Uterus (tissue), 3 donors: ENCODE measurements at regions not wholly inside any gene's neighbourhood (a gene's known extent, or its start where the extent isn't known, plus 50 kb on each side); places are given as distances from the start of the nearest gene placed in this dataset.

Experiments
- DNase-seq, 2 donors: peaks; one replicate each; pipeline ENCODE4 v3.0.0-alpha.2; 2019 to 2020
- H3K27ac ChIP-seq, 2 donors: fragments of 200-600 bp; sonication (generic); 1 replicate in 1 of 2; 2 replicates in 1 of 2; pipeline ENCODE4 v1.5.1; 2016 to 2018
- H3K27me3 ChIP-seq, 2 donors: fragments of 200-600 bp; sonication (generic); one replicate each; pipeline ENCODE4 v1.5.1; 2018 to 2019; ENCODE audit warnings: control low read depth in 1 of 2
- H3K36me3 ChIP-seq, 2 donors: fragments of 200-600 bp; sonication (generic); one replicate each; pipeline ENCODE4 v1.5.1; 2019; ENCODE audit warnings: control low read depth in 1 of 2
- H3K4me1 ChIP-seq, 2 donors: fragments of 200-600 bp; sonication (generic); one replicate each; pipeline ENCODE4 v1.5.1; 2018 to 2019; ENCODE audit warnings: control low read depth in 1 of 2
- H3K4me3 ChIP-seq, 2 donors: fragments of 200-600 bp; sonication (generic); 1 replicate in 1 of 2; 2 replicates in 1 of 2; pipeline ENCODE4 v1.5.1; 2018 to 2019; ENCODE audit warnings: mild to moderate bottlenecking in 1 of 2
- H3K9me3 ChIP-seq, 2 donors: fragments of 200-600 bp; sonication (generic); one replicate each; pipeline ENCODE4 v1.5.1; 2019; ENCODE audit warnings: control low read depth in 1 of 2
- POLR2A ChIP-seq, 2 donors: fragments of 450-650 bp; IDR thresholded peaks; one replicate each; pipeline ENCODE4 v1.6.1; 2016; ENCODE audit warnings: antibody characterized with exemption in 2 of 2, mild to moderate bottlenecking in 1 of 2, moderate library complexity in 1 of 2
- intact Hi-C: fragments of 100-400 bp; cut with DNase I; formaldehyde crosslinking; loops from one replicate; pipeline ENCODE4 v1.15.1; 2023; ENCODE audit warnings: low total_unique reads
- TF ChIP-seq, protein P1 (sequence below), 4 experiments: fragments of 200-600 bp in 2 of 4; fragments of 450-650 bp in 2 of 4; sonication (generic) in 2 of 4; IDR thresholded peaks; one replicate each; pipeline ENCODE4 v1.5.1; 2016 to 2019; ENCODE audit warnings: antibody characterized with exemption in 4 of 4, mild to moderate bottlenecking in 2 of 4, moderate library complexity in 1 of 4
- donor health status: DM: yes; HTN: yes; CAD: no.

DNA sequence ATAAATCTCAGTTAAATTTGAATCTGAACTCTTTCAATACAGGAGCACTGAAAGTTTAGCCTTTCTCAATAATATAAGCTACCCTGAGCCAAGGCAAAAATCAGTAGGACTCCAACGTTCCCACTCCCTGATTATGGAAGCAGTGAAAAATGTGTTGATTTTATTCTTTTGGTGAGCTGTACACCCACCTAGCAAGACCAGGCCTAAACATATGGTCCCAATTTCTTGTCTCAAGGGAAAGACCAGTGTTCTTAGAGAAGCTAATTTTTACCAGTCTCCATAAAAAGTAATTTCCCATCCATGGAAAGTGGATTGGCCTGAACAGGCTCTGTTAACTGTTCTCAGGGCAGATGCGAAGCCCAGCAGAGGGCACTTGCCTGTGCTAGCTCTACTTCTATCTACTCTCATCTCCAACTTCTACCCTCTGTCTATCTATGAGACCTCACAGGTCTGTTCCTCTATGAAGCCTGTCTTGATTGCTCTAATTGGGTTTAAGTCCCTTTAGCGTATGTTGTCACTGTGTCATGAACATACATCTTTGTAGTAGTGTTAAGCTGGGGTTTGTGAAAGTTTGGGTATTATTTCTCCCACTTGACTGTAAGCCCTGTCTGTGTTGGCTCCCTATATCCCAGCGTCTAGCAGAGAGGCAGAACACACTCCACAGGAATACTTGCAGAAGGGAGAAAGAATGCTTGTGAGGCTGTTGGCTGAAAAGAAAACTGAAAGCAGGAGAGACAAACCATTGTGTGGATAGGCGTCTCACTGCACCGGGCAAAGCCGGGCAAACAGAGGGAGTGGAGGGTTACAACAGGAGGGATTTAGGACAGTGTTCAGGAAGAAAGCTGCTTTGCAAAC, 167.1 kb upstream of the MAF start:
- no peaks in the 10 kb centered on the region for H3K4me1 ChIP-seq
- no peaks in the 10 kb centered on the region for H3K36me3 ChIP-seq
- peak overlapping the region; percentile 87 to 96 for H3K27ac ChIP-seq
- DNase-seq, result peak; percentile 29 to 45
- TF ChIP-seq POLR2A (IDR thresholded peaks at IDR 0.05), result no peak
- TF ChIP-seq, protein P1, sequence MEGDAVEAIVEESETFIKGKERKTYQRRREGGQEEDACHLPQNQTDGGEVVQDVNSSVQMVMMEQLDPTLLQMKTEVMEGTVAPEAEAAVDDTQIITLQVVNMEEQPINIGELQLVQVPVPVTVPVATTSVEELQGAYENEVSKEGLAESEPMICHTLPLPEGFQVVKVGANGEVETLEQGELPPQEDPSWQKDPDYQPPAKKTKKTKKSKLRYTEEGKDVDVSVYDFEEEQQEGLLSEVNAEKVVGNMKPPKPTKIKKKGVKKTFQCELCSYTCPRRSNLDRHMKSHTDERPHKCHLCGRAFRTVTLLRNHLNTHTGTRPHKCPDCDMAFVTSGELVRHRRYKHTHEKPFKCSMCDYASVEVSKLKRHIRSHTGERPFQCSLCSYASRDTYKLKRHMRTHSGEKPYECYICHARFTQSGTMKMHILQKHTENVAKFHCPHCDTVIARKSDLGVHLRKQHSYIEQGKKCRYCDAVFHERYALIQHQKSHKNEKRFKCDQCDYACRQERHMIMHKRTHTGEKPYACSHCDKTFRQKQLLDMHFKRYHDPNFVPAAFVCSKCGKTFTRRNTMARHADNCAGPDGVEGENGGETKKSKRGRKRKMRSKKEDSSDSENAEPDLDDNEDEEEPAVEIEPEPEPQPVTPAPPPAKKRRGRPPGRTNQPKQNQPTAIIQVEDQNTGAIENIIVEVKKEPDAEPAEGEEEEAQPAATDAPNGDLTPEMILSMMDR (IDR thresholded peaks at IDR 0.05), result peak in 3 of 4 experiments; percentile 20 to 39 (median 23)
- intact Hi-C loops, result no loop called here
- H3K27me3 ChIP-seq, result no peaks in the 10 kb centered on the region
- H3K4me3 ChIP-seq, result peak overlapping the region; percentile 19 to 24
- no peaks in the 10 kb centered on the region for H3K9me3 ChIP-seq

DNA sequence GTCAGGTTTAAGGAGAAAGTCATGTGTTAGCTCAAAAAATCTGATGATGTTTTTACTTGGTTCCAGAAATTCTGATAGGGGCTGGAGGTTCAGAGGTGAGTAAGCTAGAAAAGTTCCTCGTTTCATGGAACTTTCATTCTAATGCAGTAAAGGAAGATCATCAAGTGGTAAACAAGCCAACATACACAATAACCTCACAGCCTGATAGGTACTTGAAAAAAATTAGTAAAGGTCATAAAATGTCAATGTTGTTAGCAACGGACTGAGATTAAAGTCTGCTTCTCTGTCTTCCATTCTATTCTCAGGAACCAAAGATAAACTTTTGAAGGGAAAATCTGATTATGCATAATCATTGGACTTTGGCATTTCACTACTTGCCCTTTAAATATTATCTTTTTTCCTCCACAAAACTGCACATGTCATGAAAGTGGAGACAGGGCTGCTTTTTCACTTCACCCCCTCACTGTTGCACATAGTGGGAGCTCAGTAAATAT, 165.4 kb upstream of the MAF start:
- no peaks in the 10 kb centered on the region for H3K9me3 ChIP-seq

DNA sequence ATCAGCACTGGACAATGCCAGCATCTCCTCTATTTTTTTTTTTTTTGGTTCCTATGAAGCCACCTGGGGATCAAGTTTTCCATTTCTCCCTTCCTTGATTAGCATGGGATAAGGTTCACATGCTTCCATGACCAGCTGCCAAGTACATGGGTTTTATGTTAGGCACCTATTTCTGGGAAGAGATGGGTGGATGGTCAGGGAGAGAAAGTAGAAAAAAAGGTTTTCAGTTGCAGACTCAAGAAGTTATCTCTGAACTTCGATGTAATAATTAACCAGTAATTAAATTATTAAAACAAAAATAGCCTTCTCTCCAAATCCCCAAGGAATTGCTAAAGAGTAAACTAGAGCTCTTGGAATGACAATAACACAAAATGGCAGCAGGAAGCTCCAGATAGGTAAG, 164.9 kb upstream of the MAF start:
- Histone ChIP-seq H3K27ac (no peak overlapping the region), H3K4me1 (no peaks in the 10 kb centered on the region), H3K36me3 (no peaks in the 10 kb centered on the region), H3K27me3 (no peaks in the 10 kb centered on the region), H3K9me3 (no peaks in the 10 kb centered on the region), H3K4me3 (no peak overlapping the region)
- intact Hi-C loops, result no loop called here
- DNase-seq, result no peak
- TF ChIP-seq POLR2A (IDR thresholded peaks at IDR 0.05), result no peak
- TF ChIP-seq, protein P1 (IDR thresholded peaks at IDR 0.05), result no peak

More for the DNA sequence above, 165.4 kb upstream of the MAF start:
- H3K4me3 ChIP-seq, result no peak overlapping the region
- no peak overlapping the region for H3K27ac ChIP-seq
- no peaks in the 10 kb centered on the region for H3K4me1 ChIP-seq
- H3K36me3 ChIP-seq, result no peaks in the 10 kb centered on the region
- H3K27me3 ChIP-seq, result no peaks in the 10 kb centered on the region
- no peak for TF ChIP-seq POLR2A (IDR thresholded peaks at IDR 0.05)
- TF ChIP-seq, protein P1 (IDR thresholded peaks at IDR 0.05), result no peak
- intact Hi-C loops, result no loop called here
- no peak for DNase-seq

DNA sequence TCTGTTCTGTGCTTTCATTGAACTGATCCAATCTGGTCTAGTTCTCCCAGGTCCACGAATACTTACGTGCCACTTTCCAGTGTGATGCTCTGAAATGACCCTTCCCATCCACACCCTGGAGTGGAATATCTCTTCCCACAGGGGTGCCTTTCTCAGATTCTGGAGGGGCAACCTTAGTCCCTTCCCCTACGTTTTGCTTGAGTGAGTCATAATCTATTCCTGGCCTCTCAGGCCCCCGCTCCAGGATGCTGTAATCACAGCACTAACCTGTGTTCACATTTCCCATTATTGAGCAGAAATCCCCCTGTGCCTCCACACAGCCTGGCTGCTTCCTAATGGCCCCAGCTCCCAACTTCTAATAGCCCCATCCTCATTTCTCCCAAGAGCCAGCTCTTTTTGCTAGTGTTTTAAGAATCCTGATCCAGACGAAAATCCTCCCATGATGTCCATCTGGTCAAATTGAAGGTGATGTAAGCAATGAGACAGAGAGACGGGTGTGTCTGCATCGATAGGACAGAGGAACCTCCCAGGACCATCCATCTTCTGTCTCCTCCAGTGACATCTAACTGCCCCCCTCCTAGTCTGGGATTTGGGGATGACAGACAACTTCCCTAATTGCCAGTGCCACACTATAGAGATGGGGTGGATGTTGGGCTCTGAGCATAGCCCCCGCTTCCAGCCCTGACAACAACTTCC, 164.0 kb upstream of the MAF start:
- no peak overlapping the region for H3K27ac ChIP-seq
- intact Hi-C loops, result no loop called here
- no peak for DNase-seq
- H3K4me3 ChIP-seq, result no peak overlapping the region
- TF ChIP-seq, protein P1 (IDR thresholded peaks at IDR 0.05), result no peak
- TF ChIP-seq POLR2A (IDR thresholded peaks at IDR 0.05), result no peak
- H3K9me3 ChIP-seq, result no peaks in the 10 kb centered on the region
- no peaks in the 10 kb centered on the region for H3K4me1 ChIP-seq
- H3K27me3 ChIP-seq, result no peaks in the 10 kb centered on the region
- no peaks in the 10 kb centered on the region for H3K36me3 ChIP-seq

DNA sequence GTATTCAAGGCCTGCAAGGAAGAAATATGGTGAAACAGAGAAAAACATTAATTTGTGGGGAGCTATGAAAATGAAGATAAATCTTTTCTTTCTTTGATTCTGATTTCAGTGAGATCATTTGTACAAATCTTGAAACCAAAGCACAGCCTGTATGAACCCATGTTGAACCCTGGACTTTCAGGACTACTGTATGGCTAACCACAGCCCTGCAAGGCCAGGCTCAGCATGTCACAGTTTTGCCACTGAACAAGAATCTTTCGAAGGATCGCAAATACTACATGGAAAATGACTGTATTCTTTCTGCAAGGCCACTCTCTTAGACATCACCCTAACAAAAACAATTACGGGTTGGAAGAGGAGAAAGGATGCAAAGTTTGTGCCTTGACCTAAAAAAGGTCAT, 161.7 kb upstream of the MAF start:
- Histone ChIP-seq H3K36me3 (no peaks in the 10 kb centered on the region), H3K27ac (no peak overlapping the region), H3K4me3 (no peak overlapping the region), H3K27me3 (no peaks in the 10 kb centered on the region), H3K9me3 (no peaks in the 10 kb centered on the region), H3K4me1 (no peaks in the 10 kb centered on the region)
- TF ChIP-seq, protein P1 (IDR thresholded peaks at IDR 0.05), result no peak
- no peak for TF ChIP-seq POLR2A (IDR thresholded peaks at IDR 0.05)
- no peak for DNase-seq
- intact Hi-C loops, result no loop called here
